GM18502 (cell line): ENCODE measurements at regions not wholly inside any gene's neighbourhood (a gene's known extent, or its start where the extent isn't known, plus 50 kb on each side); places are given as distances from the start of the nearest gene placed in this dataset.
A peak's percentile ranks its signal among the peaks of the same experiment; 100 is the strongest.
"Not testable (repeated sequence)": the region's sequence is repeated elsewhere in the genome, so short reads cannot be mapped to it uniquely, and the experiment has no call there.

Source experiments
- ATAC-seq: cut with Tn5 transposase; IDR thresholded peaks from one replicate; pipeline ENCODE4 v1.9.1; 2021; ENCODE audit warnings: mild to moderate bottlenecking; ENCODE audit not compliant: unreplicated experiment, poor library complexity

DNA sequence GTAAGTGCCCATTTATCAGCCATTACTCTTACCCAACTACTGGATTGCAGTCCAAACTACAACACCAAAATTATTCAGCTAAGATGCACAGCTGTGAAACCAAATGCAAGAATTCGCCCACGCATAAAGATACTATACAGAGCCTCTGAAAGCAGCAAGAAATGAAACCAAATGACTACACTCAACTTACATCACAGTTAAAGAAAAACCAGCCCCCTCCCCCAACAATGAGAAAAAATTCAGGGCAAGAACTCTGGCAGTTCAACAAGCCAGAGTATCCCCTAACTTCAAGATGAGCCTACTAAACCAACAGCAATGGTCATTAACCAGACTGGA lies 209.1 kb upstream of the VWC2 start:
- peak; percentile 80 for ATAC-seq

DNA sequence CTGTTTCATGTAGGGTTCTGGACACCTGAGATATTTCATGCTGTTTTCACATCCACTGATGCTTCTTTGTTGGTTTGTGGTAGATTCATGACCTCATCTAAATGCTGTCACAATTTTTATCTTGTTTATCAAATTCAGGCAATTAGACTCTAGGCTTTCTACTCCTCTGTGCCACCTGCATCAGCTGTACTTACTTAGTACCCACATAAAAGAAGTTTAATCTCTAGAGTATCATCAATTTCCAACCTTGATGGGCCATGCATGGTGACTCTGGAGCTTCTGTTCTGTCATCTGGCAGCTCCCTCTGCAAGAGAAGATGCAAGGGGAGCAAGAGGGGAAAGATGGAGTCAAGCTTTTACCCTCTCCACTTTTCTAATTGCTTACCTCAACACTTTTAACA lies 195.9 kb upstream of the VWC2 start:
- ATAC-seq: no peak

DNA sequence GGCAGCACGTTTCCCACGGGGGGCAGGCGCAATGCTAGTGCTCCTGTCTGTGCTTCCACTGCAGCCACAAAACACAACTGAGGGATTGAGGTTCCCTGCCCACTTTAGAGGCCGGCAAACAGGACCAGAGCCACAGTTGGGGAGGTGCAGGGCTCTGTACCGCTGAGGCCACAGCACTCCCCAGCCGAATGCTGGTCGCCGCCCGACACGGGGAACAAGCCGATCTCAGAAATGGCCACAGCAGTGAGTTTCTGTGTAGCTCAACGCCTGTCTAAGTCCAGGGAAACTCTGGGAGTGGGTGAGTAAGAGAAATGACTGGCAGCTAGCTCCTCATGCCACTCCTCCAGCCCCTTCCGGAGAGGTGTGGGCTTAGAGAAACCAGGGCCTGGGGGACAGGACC lies 194.0 kb upstream of the VWC2 start:
- ATAC-seq: no peak

- no peak for ATAC-seq
Observed at GRCh38 chr7:49580000-49580399, 193.4 kb upstream of the VWC2 start.

DNA sequence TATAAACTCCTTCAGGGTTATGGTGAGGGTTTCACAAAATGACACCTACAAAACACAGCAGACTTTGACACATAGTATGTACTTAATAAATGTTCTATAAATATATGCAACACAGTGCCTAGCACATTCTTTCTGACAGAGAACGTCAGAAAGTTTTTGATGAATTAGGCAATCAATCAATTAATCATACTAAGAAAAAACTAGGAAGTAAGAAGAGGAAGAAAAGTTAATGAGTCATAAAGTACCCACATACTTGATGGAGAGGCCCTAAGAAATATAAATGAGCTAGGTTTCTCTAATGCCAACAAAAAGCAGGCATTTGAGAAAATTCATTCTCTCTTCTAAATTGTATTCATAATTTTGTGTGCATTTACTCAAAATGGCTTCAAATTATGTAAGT lies 192.7 kb upstream of the VWC2 start:
- ATAC-seq: no peak

DNA sequence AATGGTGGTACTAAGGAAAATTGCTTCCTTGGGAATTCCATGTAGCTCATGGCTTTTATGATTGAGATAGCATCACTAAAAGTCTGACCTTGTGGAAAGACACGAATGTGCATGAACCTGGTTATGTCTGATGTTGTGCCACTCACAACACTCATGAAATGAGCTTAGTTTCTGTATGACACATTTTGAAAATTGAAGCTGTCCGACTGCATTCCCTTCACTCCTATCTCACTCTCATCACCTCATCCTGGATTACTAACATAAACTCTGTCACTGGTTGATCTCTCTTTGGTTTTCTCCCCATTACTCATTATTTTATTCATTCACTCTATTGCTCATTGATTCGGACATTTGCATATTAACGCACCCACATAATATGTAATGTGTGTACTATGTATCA lies 190.0 kb upstream of the VWC2 start:
- no peak for ATAC-seq

GRCh38 chr7:49596701-49597491 lies 176.5 kb upstream of the VWC2 start:
- no peak for ATAC-seq

GRCh38 chr7:49597805-49598204 lies 175.6 kb upstream of the VWC2 start:
- no peak for ATAC-seq

DNA sequence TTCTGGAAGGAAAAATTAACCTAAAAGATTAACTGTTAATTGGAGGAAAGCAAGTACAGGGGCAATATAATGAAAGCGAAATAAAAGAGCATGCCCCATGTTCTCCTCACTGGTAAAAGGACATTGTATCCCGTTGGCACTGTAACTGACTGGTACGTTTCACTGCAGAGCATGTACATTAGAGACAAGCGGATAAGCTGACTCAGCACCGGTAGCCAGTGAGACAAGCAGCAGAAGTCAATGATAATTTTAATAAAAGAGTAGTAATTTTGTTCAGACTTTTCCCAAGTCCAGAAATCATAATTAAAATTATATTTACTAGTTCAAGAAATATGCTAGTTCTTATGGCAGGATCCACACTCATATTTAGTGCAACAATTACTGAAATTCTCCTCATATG lies 161.5 kb upstream of the VWC2 start:
- no peak for ATAC-seq

- no peak for ATAC-seq
Observed at GRCh38 chr7:49613759-49614158, 159.7 kb upstream of the VWC2 start.

DNA sequence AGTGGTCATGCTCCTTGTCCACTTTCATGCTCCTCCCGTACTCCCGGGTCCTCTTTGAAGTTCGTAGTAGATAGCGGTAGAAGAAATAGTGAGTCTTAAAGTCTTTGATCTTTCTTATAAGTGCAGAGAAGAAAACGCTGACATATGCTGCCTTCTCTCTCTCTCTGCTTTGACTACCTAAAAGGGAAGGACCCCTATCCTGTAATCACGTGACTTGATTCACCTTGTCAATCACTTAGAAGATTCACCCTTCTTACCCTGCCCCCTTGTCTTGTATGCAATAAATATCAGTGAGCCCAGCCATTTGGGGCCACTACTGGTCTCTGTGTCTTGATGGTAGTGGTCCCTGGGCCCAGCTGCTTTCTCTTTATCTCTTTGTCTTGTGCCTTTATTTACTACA lies 158.5 kb upstream of the VWC2 start:
- not testable (repeated sequence) for ATAC-seq

DNA sequence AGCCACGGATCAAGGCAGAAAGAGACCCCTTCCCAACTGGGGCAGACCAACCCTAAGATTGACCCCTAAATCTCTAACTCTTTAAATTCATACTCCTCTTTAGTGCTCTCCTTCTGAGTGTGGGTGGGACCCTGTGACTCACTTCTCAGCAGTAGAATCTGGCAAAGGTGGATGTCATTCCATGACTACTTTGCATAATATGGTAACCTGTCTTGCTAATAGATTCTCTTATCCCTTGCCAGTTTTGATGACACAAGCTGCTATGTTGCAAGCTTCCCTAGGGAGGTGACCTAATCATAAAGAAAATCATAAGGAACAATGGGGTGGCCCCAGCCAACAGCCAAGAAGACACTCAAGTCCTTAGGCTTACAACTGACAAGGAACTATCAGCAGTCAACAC lies 155.4 kb upstream of the VWC2 start:
- no peak for ATAC-seq

GRCh38 chr7:49623943-49624342 lies 149.5 kb upstream of the VWC2 start:
- ATAC-seq: no peak

GRCh38 chr7:49624611-49625010 lies 148.8 kb upstream of the VWC2 start:
- ATAC-seq: no peak

DNA sequence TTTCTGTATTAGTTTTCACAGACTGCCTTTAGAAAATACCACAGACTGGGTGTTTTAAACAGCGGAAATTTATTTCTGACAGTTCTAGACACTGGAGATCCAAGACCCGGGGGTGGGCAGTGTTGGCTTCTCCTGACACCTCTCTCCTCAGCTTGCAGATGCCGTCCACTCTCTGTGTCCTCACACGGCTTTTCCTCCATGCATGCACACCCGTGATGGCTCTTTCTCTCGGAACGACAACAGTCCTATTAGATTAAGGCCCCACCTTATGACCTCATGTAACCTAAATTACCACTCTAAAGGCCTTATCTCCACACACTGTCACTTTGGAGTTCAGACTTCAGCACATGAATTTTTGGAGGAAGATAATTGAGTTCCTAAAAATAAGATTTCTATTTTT lies 142.9 kb upstream of the VWC2 start:
- no peak for ATAC-seq

- ATAC-seq: no peak
Observed at GRCh38 chr7:49631071-49631815, 142.2 kb upstream of the VWC2 start.

DNA sequence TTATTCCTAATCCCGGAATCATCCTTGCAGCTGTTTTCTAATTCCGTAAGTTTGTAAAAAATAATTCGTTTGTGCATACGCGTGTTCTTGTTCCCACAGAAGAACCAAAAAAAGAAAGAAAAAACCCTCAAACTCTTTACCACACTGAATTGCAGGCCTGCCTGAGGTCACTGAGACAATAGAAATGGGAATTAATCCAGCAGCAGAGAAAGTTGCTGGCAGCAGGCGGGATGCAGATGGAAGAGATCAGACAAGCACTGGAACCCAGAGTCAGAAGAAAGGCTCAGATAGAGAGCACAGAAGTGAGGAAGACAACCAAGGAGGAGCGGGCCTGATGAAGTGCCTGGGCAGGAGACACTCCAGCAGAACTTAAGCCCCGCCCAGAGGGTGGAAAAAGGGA lies 141.5 kb upstream of the VWC2 start:
- ATAC-seq: no peak

DNA sequence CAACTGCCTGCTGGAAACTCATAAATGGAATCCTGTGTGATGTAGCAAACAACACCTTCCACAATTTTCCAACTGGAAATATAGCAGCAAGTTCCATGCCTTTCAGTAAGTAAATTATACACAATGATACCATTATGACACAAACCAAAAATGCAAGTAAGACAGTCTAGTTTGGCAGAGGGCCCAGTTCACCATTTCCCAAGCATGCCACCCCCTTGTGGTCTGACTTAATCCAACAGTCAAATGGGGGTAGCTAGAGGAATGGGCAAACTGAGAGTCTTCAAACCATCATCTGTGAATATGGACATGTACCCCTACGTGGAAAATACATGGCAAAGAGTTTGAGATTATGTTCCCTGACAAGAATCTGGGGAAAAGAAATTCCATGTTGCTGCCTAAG lies 137.6 kb upstream of the VWC2 start:
- no peak for ATAC-seq

DNA sequence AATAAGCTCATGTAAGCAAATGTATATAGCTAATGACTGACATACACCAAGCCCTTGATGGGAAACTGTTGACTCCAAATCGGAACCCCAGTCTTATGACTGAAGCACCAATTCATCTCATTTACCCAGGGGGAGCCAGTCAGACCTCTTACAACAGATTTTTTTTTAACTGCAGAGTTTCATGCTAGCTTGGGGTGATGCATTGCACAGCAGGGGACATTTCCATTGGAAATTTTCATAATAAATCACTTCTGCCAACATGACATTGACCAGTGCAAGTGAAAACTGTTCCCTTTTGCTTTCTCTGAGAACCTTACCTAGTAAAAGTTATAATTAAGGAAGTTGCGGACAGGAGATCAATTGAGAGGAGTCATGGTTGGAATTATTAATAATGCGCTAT lies 137.0 kb upstream of the VWC2 start:
- no peak for ATAC-seq

DNA sequence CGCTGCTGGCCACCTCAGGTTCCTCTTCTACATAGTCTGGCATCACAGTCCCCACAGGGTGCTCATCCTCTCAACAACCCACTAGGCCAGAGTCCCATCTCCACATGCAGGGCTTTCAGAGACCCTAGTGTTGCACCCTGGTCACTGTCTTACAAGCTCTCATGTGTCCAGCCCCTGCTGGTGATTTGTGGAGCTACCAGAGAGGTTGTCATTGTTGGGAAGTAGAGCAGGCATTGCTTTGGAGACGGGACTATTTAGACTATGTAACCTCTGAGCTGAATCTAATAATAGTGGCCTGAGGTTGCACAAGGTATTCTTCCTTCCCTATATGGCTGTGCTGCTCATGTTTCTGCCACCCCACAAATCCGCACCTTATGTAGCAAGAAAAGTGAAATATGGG lies 135.3 kb upstream of the VWC2 start:
- ATAC-seq: no peak

DNA sequence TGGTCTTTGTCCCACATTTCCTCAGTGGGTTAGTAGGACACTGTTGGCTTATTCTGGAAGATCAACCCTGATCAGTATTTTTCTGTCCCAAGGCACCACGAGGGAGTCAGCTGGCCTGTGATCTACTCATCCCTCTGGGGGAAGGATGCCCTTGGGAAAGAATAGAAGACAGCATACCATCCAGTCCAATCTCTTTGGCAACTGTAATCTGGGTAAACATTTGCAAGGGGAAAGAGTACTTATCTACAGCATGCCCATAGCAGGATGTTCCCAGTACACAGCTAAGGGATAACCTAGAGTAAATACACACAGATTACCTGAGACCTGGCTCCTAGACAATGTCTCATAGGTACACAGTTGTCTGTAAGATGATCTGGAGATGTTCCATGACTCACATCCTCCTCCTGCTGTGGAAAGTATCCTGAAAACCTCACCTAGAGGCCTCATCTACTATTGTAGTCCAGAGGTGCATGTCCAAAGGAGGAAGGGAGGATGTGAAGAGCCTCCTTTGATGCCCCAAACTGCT lies 134.3 kb upstream of the VWC2 start:
- no peak for ATAC-seq

DNA sequence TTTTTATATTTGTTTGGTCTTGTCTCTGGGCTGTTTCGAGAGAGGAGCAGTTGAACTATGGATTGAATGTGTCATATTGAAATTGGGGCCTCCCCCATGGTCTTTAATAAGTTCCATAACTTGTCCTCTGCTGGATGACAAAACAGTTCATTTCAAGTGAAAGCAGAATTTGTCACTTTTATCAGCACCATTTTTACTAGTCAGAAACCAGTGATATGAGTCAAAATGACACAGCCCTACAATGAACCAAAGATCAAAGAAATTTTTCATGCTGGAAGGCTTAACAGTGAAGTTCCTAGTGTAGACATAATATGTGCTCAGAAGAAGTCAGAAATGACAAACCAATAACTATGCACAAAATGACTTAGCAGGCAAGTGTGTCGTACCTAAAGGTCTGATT lies 133.6 kb upstream of the VWC2 start:
- ATAC-seq: no peak
